ENCODE measurements at regions not wholly inside any gene's neighbourhood (a gene's known extent, or its start where the extent isn't known, plus 50 kb on each side); places are given as distances from the start of the nearest gene placed in this dataset.

DNA sequence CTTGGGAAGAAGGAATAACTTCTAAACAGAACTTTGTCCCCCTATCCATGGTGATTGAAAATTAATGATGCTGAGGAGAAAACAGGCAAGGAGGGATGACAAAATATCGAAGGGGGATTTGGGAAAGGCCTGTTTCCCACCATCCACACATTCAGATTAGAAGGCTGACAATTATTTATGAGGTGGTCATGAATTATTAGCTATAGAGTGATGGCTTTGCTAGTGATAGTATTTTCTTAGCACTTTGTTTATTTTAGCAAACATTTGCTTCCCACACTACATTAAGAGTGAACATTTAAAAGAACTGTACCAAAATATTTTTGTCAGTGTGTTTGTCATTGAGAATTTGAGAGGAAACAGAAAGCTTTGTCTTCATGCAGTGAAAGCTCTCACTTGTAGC, 172.6 kb upstream of the PDZRN3 start:
- FAIRE-seq, result no peak
- ChIA-PET CTCF (no interaction called here), SMC1A (ENCODE audit: uncharacterized antibody, unreplicated experiment) (no interaction called here), POLR2A (no interaction called here), RAD21 (ENCODE audit: unreplicated experiment) (no interaction called here)
- no peaks in the 10 kb centered on the region for H3K79me2 ChIP-seq (ENCODE audit: control insufficient read depth, insufficient read depth, low read length)
- DNase-seq (ENCODE audit: low read depth, low spot score), result no peak
- H3K27me3 ChIP-seq (replicated peaks in 1 of 2; ENCODE audit: control insufficient read depth in 2 of 2, insufficient read depth in 2 of 2, low read length in 1 of 2), result no peaks in the 10 kb centered on the region
- H3K36me3 ChIP-seq (ENCODE audit: control insufficient read depth in 2 of 2, insufficient read depth in 2 of 2, low read length in 1 of 2), result no peaks in the 10 kb centered on the region
- BruUV-seq (replicated peaks), result no TSS peak
- H3K9me3 ChIP-seq (replicated peaks; ENCODE audit: control insufficient read depth, insufficient read depth, low read length), result no peaks in the 10 kb centered on the region
- H3K9ac ChIP-seq (ENCODE audit: control insufficient read depth, insufficient read depth, low read length), result no peak overlapping the region
- H3K4me1 ChIP-seq (ENCODE audit: control insufficient read depth, insufficient read depth, low read length), result no peaks in the 10 kb centered on the region
- no peak overlapping the region for H3K27ac ChIP-seq (ENCODE audit: control insufficient read depth, insufficient read depth)
- no peaks in the 10 kb centered on the region for H4K20me1 ChIP-seq (ENCODE audit: control insufficient read depth, insufficient read depth)
- no peak for ATAC-seq
- intact Hi-C loops (cut with micrococcal nuclease; ENCODE audit: unreplicated experiment) (no loop called here), in situ Hi-C loops (cut with MboI) (no loop called here)
- no peak overlapping the region for H3K4me3 ChIP-seq
- no peak overlapping the region for H3K4me2 ChIP-seq (ENCODE audit: control insufficient read depth, insufficient read depth)
- no peak overlapping the region for H2AFZ ChIP-seq (ENCODE audit: control insufficient read depth, low read depth, low read length)
- 0% methylated on average over 1 of the region's 1 CpG for WGBS (ENCODE audit: insufficient coverage, insufficient replicate concordance, low lambda C conversion rate, missing lambda C conversion rate)
- TF ChIP-seq POLR2AphosphoS2 (IDR thresholded peaks at IDR 0.05; ENCODE audit: low read depth, low read length) (no peak), HDGF (IDR thresholded peaks at IDR 0.05) (no peak), MTA3 (IDR thresholded peaks at IDR 0.05; ENCODE audit: borderline replicate concordance, low read length) (no peak), FOXK2 (IDR thresholded peaks at IDR 0.05) (no peak), SMC3 (IDR thresholded peaks at IDR 0.05; ENCODE audit: borderline replicate concordance, low read length) (no peak), SIN3A (IDR thresholded peaks at IDR 0.05; ENCODE audit: low read depth, low read length) (no peak), YY1 (IDR thresholded peaks at IDR 0.05; ENCODE audit: low read depth, low read length) (no peak), CREM (IDR thresholded peaks at IDR 0.05; ENCODE audit: low read depth) (no peak), BCL11A (IDR thresholded peaks at IDR 0.05; ENCODE audit: low read depth, low read length) (no peak), SPI1 (IDR thresholded peaks at IDR 0.05; ENCODE audit: borderline replicate concordance, insufficient read depth, low read depth, low read length) (no peak), STAT3 (IDR thresholded peaks at IDR 0.05; ENCODE audit: low read depth, low read length) (no peak), TCF12 (IDR thresholded peaks at IDR 0.05; ENCODE audit: low read depth, low read length) (no peak), MXI1 (IDR thresholded peaks at IDR 0.05; ENCODE audit: low read depth, low read length) (no peak), BHLHE40 (IDR thresholded peaks at IDR 0.05; ENCODE audit: borderline replicate concordance in 1 of 2, low read depth in 2 of 2, low read length in 1 of 2) (no peak)
- TF ChIP-seq, protein P1, sequence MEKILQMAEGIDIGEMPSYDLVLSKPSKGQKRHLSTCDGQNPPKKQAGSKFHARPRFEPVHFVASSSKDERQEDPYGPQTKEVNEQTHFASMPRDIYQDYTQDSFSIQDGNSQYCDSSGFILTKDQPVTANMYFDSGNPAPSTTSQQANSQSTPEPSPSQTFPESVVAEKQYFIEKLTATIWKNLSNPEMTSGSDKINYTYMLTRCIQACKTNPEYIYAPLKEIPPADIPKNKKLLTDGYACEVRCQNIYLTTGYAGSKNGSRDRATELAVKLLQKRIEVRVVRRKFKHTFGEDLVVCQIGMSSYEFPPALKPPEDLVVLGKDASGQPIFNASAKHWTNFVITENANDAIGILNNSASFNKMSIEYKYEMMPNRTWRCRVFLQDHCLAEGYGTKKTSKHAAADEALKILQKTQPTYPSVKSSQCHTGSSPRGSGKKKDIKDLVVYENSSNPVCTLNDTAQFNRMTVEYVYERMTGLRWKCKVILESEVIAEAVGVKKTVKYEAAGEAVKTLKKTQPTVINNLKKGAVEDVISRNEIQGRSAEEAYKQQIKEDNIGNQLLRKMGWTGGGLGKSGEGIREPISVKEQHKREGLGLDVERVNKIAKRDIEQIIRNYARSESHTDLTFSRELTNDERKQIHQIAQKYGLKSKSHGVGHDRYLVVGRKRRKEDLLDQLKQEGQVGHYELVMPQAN (conservative IDR thresholded peaks at IDR 0.05), result no peak
- TF ChIP-seq, protein P2, sequence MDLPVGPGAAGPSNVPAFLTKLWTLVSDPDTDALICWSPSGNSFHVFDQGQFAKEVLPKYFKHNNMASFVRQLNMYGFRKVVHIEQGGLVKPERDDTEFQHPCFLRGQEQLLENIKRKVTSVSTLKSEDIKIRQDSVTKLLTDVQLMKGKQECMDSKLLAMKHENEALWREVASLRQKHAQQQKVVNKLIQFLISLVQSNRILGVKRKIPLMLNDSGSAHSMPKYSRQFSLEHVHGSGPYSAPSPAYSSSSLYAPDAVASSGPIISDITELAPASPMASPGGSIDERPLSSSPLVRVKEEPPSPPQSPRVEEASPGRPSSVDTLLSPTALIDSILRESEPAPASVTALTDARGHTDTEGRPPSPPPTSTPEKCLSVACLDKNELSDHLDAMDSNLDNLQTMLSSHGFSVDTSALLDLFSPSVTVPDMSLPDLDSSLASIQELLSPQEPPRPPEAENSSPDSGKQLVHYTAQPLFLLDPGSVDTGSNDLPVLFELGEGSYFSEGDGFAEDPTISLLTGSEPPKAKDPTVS (IDR thresholded peaks at IDR 0.05; ENCODE audit: low read depth, low read length), result no peak
- TF ChIP-seq, protein P3, sequence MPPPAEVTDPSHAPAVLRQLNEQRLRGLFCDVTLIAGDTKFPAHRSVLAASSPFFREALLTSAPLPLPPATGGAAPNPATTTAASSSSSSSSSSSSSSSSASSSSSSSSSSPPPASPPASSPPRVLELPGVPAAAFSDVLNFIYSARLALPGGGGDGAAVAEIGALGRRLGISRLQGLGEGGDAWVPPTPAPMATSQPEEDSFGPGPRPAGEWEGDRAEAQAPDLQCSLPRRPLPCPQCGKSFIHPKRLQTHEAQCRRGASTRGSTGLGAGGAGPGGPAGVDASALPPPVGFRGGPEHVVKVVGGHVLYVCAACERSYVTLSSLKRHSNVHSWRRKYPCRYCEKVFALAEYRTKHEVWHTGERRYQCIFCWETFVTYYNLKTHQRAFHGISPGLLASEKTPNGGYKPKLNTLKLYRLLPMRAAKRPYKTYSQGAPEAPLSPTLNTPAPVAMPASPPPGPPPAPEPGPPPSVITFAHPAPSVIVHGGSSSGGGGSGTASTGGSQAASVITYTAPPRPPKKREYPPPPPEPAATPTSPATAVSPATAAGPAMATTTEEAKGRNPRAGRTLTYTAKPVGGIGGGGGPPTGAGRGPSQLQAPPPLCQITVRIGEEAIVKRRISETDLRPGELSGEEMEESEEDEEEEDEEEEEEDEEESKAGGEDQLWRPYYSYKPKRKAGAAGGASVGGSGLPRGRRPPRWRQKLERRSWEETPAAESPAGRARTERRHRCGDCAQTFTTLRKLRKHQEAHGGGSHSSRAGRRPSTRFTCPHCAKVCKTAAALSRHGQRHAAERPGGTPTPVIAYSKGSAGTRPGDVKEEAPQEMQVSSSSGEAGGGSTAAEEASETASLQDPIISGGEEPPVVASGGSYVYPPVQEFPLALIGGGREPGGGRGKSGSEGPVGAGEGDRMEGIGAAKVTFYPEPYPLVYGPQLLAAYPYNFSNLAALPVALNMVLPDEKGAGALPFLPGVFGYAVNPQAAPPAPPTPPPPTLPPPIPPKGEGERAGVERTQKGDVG (CRISPR knock-in tag; IDR thresholded peaks at IDR 0.05), result no peak

Measured in GM12878 (cell line).